ENCODE measurements at regions not wholly inside any gene's neighbourhood (a gene's known extent, or its start where the extent isn't known, plus 50 kb on each side); places are given as distances from the start of the nearest gene placed in this dataset.
"Not testable (repeated sequence)": the region's sequence is repeated elsewhere in the genome, so short reads cannot be mapped to it uniquely, and the experiment has no call there.

- no peak for DNase-seq
These were observed 97.7 kb downstream of the CDC42EP3 start for GRCh38 chr2:37573451-37574388.

GRCh38 chr2:37575780-37576179 lies 95.7 kb downstream of the CDC42EP3 start:
- DNase-seq: no peak

- DNase-seq: not testable (repeated sequence)
These were observed 95.2 kb downstream of the CDC42EP3 start for GRCh38 chr2:37576194-37576593.

- DNase-seq: no peak
These were observed 94.6 kb downstream of the CDC42EP3 start for GRCh38 chr2:37576831-37577230.

GRCh38 chr2:37579192-37579713 lies 92.2 kb downstream of the CDC42EP3 start:
- DNase-seq: no peak

GRCh38 chr2:37579949-37580348 lies 91.5 kb downstream of the CDC42EP3 start:
- DNase-seq: not testable (repeated sequence)

- no peak for DNase-seq
These were observed 90.0 kb downstream of the CDC42EP3 start for GRCh38 chr2:37581433-37581832.

- no peak for DNase-seq
These were observed 88.8 kb downstream of the CDC42EP3 start for GRCh38 chr2:37582481-37583220.

GRCh38 chr2:37583402-37583801 lies 88.0 kb downstream of the CDC42EP3 start:
- DNase-seq: no peak

- DNase-seq: no peak
These were observed 87.6 kb downstream of the CDC42EP3 start for GRCh38 chr2:37583867-37584266.

GRCh38 chr2:37585295-37585908 lies 86.0 kb downstream of the CDC42EP3 start:
- peak; percentile 43 for DNase-seq

- peak; percentile 69 for DNase-seq
These were observed 85.3 kb downstream of the CDC42EP3 start for GRCh38 chr2:37585982-37586621.

- DNase-seq: no peak
These were observed 84.7 kb downstream of the CDC42EP3 start for GRCh38 chr2:37586663-37587317.

- DNase-seq: no peak
These were observed 83.6 kb downstream of the CDC42EP3 start for GRCh38 chr2:37587817-37588216.

GRCh38 chr2:37588316-37588777 lies 83.1 kb downstream of the CDC42EP3 start:
- DNase-seq: no peak

GRCh38 chr2:37589298-37589697 lies 82.1 kb downstream of the CDC42EP3 start:
- DNase-seq: no peak

- no peak for DNase-seq
These were observed 81.3 kb downstream of the CDC42EP3 start for GRCh38 chr2:37590119-37590571.
